Eye (tissue), 1 donor: ENCODE measurements at regions not wholly inside any gene's neighbourhood (a gene's known extent, or its start where the extent isn't known, plus 50 kb on each side); places are given as distances from the start of the nearest gene placed in this dataset.
"Not testable (repeated sequence)": the region's sequence is repeated elsewhere in the genome, so short reads cannot be mapped to it uniquely, and the experiment has no call there.

Experiments used
- DNase-seq: peaks from one replicate; pipeline ENCODE4 v3.0.0-alpha.2; 2015

- DNase-seq = peak; percentile 71
Measured at GRCh38 chr11:82191695-82192094, 542.0 kb downstream of the FAM181B start.

- DNase-seq = no peak
Measured at GRCh38 chr11:82185925-82186324, 547.7 kb downstream of the FAM181B start.

GRCh38 chr11:82184966-82185365 is 548.7 kb downstream of the FAM181B start:
- no peak for DNase-seq

GRCh38 chr11:82183346-82183745 is 550.3 kb downstream of the FAM181B start:
- no peak for DNase-seq

GRCh38 chr11:82182697-82183096 is 551.0 kb downstream of the FAM181B start:
- DNase-seq = not testable (repeated sequence)

- not testable (repeated sequence) for DNase-seq
Measured at GRCh38 chr11:82181796-82182195, 551.9 kb downstream of the FAM181B start.

GRCh38 chr11:82176945-82177344 is 556.7 kb downstream of the FAM181B start:
- no peak for DNase-seq

- DNase-seq = no peak
Measured at GRCh38 chr11:82176365-82176764, 557.3 kb downstream of the FAM181B start.

- no peak for DNase-seq
Measured at GRCh38 chr11:82174610-82175009, 559.1 kb downstream of the FAM181B start.

GRCh38 chr11:82146789-82147188 is 586.9 kb downstream of the FAM181B start:
- DNase-seq = no peak

GRCh38 chr11:82118946-82119345 is 614.7 kb downstream of the FAM181B start:
- DNase-seq = no peak

- no peak for DNase-seq
Measured at GRCh38 chr11:82117362-82117761, 616.3 kb downstream of the FAM181B start.

- DNase-seq = no peak
Measured at GRCh38 chr11:82105331-82105998, 628.2 kb downstream of the FAM181B start.

GRCh38 chr11:82092904-82093303 is 640.8 kb downstream of the FAM181B start:
- no peak for DNase-seq

- DNase-seq = no peak
Measured at GRCh38 chr11:82089426-82089825, 644.2 kb downstream of the FAM181B start.

- DNase-seq = no peak
Measured at GRCh38 chr11:82085493-82085892, 648.2 kb downstream of the FAM181B start.

- peak; percentile 21 for DNase-seq
Measured at GRCh38 chr11:82082976-82083375, 650.7 kb downstream of the FAM181B start.

- no peak for DNase-seq
Measured at GRCh38 chr11:82080160-82080559, 653.5 kb downstream of the FAM181B start.

- DNase-seq = peak; percentile 11
Measured at GRCh38 chr11:82076126-82076525, 657.5 kb downstream of the FAM181B start.

- DNase-seq = no peak
Measured at GRCh38 chr11:82059505-82059904, 674.2 kb downstream of the FAM181B start.

- DNase-seq = no peak
Measured at GRCh38 chr11:82056450-82056849, 677.2 kb downstream of the FAM181B start.

- DNase-seq = no peak
Measured at GRCh38 chr11:82049199-82049598, 684.5 kb downstream of the FAM181B start.

- no peak for DNase-seq
Measured at GRCh38 chr11:82047200-82047599, 686.5 kb downstream of the FAM181B start.

- DNase-seq = peak; percentile 18
Measured at GRCh38 chr11:82046778-82047177, 686.9 kb downstream of the FAM181B start.

- no peak for DNase-seq
Measured at GRCh38 chr11:82045748-82046457, 687.8 kb downstream of the FAM181B start.
